GM19455 (cell line): ENCODE measurements at regions not wholly inside any gene's neighbourhood (a gene's known extent, or its start where the extent isn't known, plus 50 kb on each side); places are given as distances from the start of the nearest gene placed in this dataset.

ENCODE experiments used
- ATAC-seq: cut with Tn5 transposase; IDR thresholded peaks from one replicate; pipeline ENCODE4 v1.9.1; 2021; ENCODE audit not compliant: unreplicated experiment

DNA sequence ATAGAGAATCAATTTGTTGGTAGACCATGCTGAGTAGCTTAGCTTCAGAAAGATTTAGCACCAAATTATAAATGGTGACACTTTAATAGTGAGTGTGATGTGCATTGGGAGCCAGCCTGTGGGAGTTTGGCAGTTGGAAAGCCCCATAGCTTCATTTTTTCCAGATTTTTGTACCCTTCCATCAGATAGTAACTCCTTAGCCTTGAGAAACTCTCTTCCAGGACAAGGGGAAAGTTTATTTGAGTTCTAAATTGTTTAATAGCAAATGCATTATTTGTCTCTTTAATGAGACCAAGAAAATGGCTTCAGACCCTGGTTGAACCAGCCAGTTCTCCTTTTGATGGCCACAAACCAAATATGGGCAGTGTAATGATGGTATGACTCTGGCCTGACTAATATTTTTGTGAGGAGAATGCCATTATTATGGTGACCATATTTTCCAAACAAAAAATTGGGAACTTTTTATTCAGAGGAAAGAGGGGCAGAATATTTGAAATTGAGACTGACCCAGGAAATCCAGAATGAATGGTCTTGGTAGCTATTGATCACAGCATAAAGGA lies 49.8 kb downstream of the PLCE1 start:
- no peak for ATAC-seq

DNA sequence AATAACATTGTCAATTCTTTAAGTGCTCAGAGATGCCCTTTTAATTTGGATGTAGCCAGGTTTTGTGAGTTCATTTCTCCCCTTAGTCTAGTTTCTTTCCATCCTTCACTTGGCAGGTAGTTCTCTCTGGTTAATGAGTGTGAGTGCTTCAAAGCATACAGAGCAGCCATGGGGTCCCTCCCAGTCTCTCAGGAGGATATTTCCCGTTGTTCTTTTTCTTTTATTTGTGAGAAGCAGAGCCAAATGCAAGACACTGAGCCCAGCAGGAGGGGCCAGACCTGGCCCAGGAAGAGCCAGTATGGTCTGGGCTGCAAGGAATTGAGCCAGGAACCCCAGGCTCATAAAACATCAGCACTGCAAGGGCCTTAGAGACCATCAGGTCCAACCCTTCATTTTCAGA lies 52.4 kb downstream of the PLCE1 start:
- ATAC-seq: no peak

DNA sequence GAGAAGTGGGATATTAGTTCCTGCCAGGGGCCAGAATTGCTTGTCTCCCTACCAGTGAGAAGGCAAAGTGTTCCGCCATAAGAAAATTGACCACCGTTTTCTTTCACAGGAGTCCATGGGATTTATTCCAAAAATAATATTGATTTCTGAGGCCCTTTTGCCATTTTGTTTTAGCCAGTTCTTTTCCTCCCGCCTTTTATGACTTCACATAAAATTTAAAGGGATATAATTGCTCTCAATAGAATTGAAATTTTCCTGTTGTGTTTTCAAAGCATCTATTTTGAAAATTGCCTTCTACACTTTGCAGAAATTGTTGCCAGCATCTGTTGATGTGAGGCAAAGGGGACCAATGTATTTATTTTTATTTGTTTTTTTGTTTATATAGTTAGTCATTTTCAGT lies 53.6 kb downstream of the PLCE1 start:
- ATAC-seq: no peak

DNA sequence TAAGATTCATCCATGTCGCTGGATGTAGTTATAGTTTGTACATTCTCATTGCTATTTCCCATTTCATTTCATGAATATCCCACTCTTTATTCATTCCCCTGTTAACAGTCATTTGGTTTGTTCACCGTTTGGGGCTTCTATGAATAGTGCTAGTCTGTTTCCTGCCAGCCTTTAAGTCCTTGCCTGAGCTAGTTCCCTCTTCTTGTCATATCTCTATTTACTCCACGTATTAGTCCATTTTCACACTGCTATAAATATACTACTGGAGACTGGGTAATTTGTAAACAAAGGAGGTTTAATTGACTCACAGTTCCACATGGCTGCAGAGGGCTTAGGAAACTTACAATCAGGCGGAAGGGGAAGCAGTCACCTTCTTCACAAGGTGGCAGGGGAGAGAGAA lies 56.2 kb downstream of the PLCE1 start:
- no peak for ATAC-seq

DNA sequence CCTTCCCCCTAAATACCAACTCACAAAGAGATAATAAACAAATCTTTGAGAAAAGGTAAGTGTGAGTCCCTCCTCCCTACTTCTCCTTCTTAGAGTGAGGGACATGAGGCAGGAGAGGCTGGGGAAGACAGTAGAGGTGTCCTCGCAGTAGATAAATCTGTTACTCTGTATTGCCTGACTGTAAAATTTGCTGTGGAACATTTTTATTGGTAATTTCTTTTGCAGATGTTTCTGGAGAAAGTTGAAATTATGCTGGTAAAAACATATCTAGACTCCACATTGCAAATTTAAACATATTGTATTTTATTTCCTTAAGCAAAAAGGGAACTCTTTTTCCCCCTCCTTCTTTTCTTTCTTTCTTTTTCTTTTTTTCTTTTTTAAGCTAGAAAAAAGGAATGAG lies 58.5 kb downstream of the PLCE1 start:
- ATAC-seq: no peak

DNA sequence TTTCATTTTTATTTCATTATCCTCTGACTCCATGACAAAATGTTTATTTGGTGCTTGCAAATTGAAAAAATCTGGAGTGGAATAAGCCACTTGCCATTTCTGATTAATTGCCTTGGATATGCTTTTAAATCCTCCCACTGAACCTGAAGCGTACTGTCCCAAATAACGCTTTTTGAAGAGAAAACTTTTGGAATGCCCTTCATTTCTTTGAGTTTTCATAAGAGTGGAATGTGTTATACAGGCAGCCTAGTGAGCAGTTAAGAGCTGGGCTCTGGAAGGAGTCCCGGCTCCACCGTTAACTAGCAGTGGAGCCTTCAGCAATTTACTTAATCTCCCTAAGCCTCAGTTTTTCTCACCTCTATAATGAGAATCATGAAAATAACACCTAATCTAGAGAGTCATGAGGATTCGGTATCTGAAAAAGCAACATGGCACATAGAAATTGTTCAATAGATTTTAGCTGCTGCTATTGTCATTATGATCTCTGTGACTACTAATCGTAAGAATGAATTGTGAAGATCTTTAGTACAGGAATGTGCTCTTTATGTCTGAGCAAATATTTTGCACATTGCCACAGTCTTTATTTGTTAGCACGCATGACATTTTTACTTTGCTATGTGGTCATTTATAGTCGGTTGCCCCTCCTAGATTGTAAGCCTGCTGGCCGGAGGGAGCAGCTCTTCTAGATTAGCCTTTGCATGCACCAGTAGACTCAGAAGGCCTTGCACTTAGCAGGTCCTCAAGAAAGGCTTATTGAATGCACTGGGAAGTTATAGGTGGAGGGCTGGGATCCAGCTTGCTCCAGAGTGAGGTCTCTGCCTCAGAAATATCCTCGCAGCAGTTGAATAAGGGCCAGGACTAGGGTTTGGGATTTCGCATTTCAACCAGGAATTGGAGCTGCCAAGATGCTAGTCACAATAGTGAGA lies 59.4 kb downstream of the PLCE1 start:
- no peak for ATAC-seq

DNA sequence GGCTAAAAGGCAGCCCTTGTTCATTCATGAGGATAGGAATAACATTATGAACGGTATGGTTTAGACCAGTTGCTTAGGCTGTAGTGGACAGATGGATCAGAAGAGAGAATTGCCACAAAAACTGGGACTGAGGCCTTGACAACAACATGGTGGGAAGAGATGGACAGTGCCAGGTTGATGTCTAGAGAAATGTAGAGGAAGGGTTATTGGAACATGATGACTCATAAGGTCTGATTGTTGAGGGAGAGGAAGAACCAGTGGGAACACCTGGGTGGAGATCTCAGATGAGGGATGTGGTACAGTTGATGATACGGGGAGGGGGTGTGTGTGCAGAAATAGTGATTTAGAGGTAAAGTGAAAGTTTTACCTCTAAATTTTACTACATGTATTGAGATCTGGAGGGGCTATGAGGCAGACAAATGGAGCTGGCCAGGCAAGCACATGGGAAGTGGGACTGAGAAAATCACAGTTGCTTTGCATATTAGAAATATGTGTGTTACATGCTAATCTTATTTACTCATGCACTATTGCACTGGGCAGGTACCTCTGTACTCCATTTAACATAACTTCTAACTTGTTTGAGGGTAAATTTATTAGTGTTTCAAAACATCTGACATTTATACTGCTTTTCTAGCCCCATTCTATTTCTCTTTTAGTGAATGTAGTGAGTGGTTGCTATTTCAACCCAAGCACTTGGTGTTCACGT lies 65.6 kb downstream of the PLCE1 start:
- ATAC-seq: no peak

DNA sequence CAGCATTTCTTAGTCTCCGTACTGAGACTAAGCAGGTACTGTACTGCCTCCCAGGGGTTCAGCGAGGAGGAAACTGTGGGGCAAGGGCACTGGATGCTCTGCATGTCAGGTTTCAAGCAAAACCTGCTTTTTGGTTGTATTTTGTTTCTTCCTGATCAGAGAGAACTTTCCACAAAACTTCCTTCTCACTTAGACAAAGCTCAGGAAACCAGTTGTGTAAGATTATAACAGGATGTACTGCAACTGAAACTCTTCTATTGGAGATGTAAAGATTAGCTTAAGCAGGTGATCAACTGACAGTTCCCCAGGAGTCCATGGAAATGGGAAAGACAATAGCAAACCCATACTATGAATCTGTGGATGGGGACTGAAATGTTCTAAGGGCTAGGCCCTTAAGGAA lies 67.3 kb downstream of the PLCE1 start:
- no peak for ATAC-seq

DNA sequence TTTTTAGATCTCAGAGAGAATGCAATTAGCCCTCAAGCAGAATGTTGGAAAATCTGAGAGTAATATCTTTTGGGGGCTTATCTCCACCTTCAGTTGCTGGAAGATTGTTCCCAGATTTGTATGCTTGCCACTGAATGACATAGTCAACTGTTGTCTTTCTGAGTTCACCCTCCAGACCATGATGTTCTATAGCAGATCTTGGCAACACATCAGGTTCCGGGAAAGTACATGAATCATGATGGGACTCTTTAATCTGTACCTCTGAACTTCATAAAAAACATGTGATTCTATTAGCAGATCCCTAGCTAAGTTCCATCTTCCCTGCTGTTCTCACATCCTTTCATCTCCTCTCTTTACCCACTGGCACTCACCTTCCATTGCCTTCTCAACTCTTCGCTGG lies 68.9 kb downstream of the PLCE1 start:
- no peak for ATAC-seq

DNA sequence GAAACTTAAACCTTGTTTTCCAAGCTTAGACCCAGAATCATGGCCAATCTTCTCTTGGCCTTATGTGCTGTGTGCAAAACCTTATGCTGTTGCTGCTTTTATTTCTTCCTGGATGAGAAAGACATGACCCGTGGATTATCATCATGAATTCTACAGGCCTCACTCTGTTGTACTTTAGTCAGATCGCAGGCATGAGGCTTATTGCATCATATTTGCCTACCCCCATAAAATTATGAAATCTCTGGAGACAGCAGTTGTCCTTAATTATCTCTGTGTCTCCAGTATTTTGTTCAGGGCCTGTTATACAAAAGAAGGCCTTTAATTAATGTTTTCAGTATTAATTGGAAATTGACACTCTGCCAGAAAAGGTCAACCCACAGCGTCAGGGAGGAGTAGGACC lies 71.6 kb downstream of the PLCE1 start:
- ATAC-seq: no peak

DNA sequence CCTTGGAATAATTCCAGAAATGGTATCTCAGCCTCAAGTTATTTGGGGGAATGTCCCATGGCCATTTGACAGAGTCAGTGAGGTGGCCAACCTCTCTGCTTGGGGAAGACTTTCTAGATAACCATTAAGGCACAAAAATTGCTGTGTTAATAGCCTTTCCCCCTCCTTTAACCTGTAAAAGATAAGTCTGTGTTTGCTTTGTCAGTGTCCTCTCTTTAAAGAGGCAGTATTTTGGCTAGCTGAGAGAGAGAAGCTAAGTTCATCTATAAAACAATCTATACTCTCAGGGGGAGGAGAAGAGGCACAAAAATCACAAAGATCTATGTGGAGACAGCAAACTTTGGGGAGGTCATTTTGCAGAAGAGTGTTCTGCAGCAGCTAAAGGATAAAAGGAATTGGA lies 72.1 kb downstream of the PLCE1 start:
- ATAC-seq: no peak

DNA sequence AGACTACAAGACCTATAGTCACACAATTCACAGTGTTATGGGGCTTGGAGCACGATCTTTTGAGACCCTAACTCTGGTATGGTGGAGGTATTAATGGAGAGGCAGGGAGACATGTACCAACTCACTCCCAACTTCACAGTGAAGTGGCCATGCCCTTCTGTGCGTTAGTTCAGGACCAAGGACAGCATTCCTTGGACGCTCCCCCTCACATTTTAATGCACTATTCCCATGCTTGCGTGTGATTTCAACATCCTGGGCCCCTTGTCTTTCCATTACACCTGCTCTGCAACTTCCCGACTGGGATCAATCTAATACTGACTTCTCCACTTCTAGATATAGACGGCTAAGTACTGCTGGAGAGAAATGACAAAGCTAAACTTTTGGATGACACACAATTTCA lies 72.7 kb downstream of the PLCE1 start:
- no peak for ATAC-seq

DNA sequence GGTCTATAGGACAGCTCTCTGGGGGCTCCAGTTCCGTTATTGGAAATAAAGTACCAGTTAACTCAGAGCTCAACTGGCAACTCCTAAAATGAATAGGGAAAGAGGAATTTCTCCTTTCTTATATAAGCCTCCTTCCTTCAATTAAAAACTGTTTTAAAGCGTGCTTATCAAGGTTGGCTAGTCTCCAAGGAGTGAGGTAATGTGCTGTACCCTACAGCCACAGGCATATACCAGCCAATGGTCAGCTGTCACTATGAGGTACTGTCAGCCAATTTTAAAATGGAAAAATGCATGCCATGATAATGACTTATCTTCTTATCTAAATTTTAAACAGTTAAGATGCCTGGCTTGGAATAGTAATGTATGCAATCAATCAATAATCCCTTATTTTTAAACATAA lies 76.2 kb downstream of the PLCE1 start:
- ATAC-seq: no peak

DNA sequence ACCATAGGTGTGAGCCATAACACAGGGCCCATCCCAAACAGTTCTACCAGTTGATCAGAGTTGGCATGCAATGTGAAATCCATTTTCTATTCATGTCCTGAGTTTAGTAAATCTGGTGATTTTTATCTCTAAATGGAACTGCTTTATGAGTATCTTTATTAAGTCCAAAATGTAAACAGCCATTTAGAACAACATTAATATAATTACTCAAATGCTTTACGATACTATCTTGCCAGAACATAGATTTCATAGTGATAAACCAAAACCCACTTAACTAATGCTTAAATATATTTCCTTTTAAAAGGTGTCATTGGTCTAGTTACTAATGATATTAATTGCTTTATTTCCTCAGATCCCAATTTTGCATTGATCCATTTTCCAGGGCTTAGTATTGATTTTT lies 80.7 kb downstream of the PLCE1 start:
- no peak for ATAC-seq

DNA sequence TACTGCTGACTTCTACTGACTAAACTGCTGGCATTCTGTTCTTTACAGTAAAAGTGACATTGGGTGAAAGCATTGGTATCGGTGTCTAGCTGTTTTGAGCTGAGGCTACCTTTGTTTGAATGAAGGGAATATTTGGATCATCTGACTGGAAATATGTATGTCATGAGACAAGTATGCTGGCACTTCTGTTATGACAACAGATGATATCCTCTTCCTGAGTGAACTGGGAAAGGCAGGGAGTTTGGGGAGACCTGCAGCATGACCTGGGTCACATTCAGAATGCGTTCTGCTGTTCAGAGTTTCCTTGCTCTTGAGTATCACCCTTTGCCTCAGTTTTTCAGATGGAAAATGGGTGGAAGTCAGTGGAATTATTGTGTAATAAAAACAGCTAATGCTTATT lies 81.8 kb downstream of the PLCE1 start:
- ATAC-seq: no peak

DNA sequence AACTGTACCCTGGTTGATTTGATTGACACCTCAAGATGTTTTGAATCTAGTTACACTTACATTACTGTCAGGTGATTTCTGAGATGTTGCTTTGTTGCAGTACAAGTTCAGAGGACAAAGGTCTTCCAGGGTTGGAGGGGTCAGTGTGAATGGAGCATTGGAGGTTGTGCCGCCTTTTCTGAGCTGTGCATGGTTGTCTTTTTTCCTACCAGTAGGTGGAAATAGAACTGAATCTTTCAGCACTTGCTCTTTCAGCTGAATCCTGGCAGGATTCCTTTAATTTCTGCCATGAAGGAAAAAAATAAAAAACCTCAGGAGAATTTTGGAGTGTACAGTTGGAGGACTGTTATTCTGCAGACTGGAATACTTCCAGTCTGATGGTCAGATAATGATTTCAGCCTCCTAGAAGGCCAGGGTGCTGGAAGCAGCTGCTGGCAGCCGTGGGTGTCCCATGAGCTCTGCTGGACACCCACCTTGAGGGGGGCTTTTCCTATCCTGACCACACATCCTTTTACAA lies 82.7 kb downstream of the PLCE1 start:
- ATAC-seq: no peak

DNA sequence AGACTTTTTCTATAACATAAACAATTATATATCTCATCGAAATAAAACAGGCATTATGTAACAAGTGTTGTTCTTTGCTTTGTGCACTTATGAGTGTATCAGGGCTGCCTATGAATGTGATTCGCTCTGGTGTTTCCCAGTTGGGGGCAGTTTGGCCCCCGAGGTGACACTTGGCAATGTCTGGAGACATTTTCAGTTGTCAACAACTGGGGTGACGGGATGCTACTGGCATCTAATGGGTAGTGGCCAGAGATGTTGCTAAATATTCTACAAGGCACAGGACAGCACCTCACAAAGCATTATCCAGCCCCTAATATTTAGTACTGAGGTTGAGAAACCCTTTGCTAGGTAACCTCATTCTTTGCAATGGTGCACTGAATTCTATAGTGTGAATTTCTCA lies 83.3 kb downstream of the PLCE1 start:
- no peak for ATAC-seq

DNA sequence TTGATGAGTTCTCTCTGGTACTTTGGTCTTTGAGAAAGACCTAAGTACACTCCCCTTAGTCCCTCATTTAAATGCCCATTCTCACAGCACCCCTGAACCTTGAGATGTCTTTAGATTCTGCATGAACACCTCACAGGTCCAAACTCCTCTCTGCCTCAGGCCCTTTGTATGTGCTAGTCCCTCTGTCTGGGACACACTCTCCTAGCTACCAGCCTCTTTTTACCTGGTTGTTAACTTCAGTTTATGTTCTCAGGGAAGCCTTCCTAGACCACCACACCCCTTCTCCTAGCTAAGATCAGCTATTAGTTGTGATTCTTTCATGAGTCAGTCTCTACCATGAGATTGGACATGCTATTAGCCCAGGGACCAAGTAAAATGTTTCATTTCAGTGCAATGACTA lies 86.4 kb downstream of the PLCE1 start:
- ATAC-seq: no peak

DNA sequence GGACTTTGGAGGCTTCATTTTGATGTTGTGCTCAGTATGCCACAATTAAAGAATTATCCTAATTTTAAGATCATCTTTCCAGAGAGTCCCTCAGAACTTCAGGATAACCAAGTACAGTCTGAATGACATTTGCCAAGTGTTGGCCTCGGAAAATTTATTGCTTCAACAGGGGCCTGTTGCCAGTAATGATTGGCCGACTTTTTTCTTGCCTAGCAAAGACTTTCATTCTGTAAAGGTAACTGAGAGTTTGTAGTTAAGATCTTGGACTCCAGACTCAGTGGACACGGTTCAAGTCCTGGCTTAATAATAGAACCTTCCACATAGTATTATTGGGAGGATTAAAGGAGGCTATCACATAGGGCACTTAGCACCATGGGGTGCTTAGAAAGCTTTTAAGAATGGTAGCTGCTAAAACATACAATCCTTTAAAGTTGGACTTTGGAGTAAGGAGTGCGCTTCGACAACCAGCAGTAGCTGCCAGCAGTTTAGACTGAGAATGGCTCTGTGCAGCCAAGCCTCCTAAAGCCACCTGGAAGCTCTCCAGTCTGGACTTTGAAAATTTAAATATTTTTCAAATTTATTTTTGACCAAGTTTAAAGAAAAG lies 90.0 kb downstream of the PLCE1 start:
- ATAC-seq: no peak

DNA sequence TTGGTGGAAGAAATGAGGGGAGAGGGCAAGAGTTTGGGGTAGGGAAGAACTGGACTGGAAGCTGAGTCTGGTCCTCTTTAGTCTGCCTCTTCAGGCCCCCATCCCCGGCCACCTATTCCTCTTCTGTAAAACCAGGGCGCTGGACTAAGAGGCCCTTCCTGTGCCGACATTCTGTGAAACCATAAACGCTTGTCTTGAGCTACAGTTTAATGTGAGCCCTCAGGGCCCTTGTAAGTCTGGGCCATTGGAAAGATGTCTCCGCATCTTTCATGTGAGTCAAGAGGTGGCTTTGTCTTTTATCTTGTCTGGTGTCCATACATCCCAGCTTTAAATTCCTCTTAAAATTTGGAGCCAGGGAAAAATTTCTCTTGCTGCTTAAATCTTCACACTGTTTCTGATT lies 90.6 kb downstream of the PLCE1 start:
- ATAC-seq: no peak

DNA sequence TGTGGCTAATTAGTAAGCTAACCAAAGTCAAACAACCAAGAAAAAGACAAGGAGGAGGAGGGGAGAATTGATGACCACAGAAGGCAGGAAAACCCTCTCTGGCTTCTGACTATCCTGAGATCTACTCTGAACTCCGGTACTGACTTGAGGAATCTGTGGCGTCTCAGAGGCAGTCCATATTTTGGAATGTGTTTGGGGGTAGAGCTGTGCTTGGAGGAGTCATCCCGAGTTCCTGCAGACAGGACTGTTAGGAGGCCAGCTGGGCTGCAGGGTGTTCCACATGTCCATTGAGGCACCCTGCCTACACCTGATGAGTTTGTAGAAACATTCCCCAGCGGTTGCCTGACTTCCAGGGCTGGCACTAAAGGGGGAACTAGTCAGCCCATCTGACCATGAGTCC lies 91.6 kb downstream of the PLCE1 start:
- ATAC-seq: no peak
